ENCODE measurements at regions not wholly inside any gene's neighbourhood (a gene's known extent, or its start where the extent isn't known, plus 50 kb on each side); places are given as distances from the start of the nearest gene placed in this dataset.

DNA sequence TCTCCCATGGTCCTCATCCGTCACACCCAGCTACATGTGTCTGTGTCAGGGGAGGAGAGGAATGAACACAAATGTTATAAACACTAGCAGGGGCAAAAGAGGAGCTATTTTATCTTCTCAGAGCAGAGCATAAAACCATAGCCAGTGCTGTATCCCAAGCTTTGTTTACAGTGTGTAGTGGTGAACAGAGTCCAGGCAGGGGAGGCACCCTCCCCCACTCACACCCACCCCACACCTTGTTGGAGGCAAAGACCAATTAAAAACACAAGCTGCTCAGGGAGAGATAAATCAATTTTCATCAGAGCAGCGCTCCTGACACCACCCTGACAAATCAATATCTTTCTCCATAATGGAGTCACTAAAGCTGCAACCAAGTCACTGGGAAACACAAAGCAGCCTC lies 132.6 kb upstream of the CCL2 start:
- TF ChIP-seq, protein P1, sequence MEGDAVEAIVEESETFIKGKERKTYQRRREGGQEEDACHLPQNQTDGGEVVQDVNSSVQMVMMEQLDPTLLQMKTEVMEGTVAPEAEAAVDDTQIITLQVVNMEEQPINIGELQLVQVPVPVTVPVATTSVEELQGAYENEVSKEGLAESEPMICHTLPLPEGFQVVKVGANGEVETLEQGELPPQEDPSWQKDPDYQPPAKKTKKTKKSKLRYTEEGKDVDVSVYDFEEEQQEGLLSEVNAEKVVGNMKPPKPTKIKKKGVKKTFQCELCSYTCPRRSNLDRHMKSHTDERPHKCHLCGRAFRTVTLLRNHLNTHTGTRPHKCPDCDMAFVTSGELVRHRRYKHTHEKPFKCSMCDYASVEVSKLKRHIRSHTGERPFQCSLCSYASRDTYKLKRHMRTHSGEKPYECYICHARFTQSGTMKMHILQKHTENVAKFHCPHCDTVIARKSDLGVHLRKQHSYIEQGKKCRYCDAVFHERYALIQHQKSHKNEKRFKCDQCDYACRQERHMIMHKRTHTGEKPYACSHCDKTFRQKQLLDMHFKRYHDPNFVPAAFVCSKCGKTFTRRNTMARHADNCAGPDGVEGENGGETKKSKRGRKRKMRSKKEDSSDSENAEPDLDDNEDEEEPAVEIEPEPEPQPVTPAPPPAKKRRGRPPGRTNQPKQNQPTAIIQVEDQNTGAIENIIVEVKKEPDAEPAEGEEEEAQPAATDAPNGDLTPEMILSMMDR (IDR thresholded peaks at IDR 0.05; ENCODE audit: partially characterized antibody, unreplicated experiment), result no peak
- Mint-ChIP-seq H3K4me3 (ENCODE audit: unreplicated experiment) (peak overlapping the region; percentile 56), H3K9me3 (ENCODE audit: unreplicated experiment) (peaks cover 2% of the 10 kb centered on the region), H3K27me3 (ENCODE audit: unreplicated experiment) (peaks cover 3% of the 10 kb centered on the region), H3K27ac (ENCODE audit: unreplicated experiment) (peak overlapping the region; percentile 79), H3K36me3 (ENCODE audit: unreplicated experiment) (no peaks in the 10 kb centered on the region), H3K4me1 (ENCODE audit: low read depth, unreplicated experiment) (peaks cover 44% of the 10 kb centered on the region)
- no peak for DNase-seq

DNA sequence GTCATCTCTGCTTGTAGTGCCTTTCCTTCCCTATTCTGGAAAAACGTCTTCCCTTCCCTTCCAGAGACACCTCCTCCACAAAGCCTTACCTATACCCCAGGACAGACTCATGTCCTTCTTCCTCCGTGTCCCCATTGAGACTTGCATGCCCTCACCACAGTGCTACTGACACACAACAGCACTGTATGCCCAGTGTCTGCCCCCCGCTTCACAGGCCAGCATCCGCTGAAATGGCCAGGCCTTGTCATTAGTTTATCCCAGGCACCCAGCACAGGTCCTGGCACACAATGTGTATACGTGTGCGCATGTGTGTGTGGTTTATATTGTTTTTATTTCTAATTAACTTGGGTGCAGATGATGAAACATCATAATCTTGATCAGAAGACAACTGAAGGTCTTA lies 130.1 kb upstream of the CCL2 start:
- TF ChIP-seq, protein P1 (IDR thresholded peaks at IDR 0.05; ENCODE audit: partially characterized antibody, unreplicated experiment), result no peak
- Mint-ChIP-seq H3K27me3 (ENCODE audit: unreplicated experiment) (no peaks in the 10 kb centered on the region), H3K9me3 (ENCODE audit: unreplicated experiment) (peaks cover 2% of the 10 kb centered on the region), H3K36me3 (ENCODE audit: unreplicated experiment) (no peaks in the 10 kb centered on the region), H3K27ac (ENCODE audit: unreplicated experiment) (peak overlapping the region; percentile 7), H3K4me1 (ENCODE audit: low read depth, unreplicated experiment) (peaks cover 46% of the 10 kb centered on the region), H3K4me3 (ENCODE audit: unreplicated experiment) (no peak overlapping the region)
- DNase-seq, result no peak

DNA sequence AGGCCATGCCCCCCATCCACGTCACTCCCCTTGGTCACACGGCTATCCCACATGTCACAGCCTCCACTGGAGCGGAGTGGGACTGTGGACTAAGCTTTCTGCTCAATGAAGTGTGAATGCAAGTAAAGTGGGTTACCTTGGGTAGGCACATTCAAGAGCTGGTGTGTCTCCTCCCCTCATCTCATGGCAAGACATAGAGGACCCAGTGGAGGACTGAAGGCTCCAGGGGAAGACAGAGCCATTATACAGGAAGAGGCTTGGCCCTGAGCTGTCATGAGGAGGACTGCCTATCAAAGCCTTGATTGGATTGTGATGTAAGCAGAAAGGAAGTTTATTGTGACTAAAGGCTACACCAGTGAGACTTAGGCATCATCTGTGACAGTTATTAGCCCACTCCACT lies 129.2 kb upstream of the CCL2 start:
- Mint-ChIP-seq H3K4me1 (ENCODE audit: low read depth, unreplicated experiment) (peaks cover 48% of the 10 kb centered on the region), H3K36me3 (ENCODE audit: unreplicated experiment) (no peaks in the 10 kb centered on the region), H3K9me3 (ENCODE audit: unreplicated experiment) (peaks cover 2% of the 10 kb centered on the region), H3K27ac (ENCODE audit: unreplicated experiment) (no peak overlapping the region), H3K27me3 (ENCODE audit: unreplicated experiment) (peaks cover 4% of the 10 kb centered on the region), H3K4me3 (ENCODE audit: unreplicated experiment) (no peak overlapping the region)
- no peak for DNase-seq
- TF ChIP-seq, protein P1 (IDR thresholded peaks at IDR 0.05; ENCODE audit: partially characterized antibody, unreplicated experiment), result no peak

- H3K36me3 Mint-ChIP-seq (ENCODE audit: unreplicated experiment), result no peaks in the 10 kb centered on the region
- H3K27me3 Mint-ChIP-seq (ENCODE audit: unreplicated experiment), result peaks cover 4% of the 10 kb centered on the region
- peaks cover 46% of the 10 kb centered on the region for H3K4me1 Mint-ChIP-seq (ENCODE audit: low read depth, unreplicated experiment)
- no peak for DNase-seq
- TF ChIP-seq, protein P1 (IDR thresholded peaks at IDR 0.05; ENCODE audit: partially characterized antibody, unreplicated experiment), result no peak
- peak overlapping the region; percentile 7 for H3K4me3 Mint-ChIP-seq (ENCODE audit: unreplicated experiment)
- H3K9me3 Mint-ChIP-seq (ENCODE audit: unreplicated experiment), result peaks cover 2% of the 10 kb centered on the region
- H3K27ac Mint-ChIP-seq (ENCODE audit: unreplicated experiment), result no peak overlapping the region
Measured at GRCh38 chr17:34126496-34126895, 128.6 kb upstream of the CCL2 start.

- no peak overlapping the region for H3K27ac Mint-ChIP-seq (ENCODE audit: unreplicated experiment)
- no peak for DNase-seq
- no peaks in the 10 kb centered on the region for H3K9me3 Mint-ChIP-seq (ENCODE audit: unreplicated experiment)
- H3K27me3 Mint-ChIP-seq (ENCODE audit: unreplicated experiment), result peaks cover 4% of the 10 kb centered on the region
- H3K36me3 Mint-ChIP-seq (ENCODE audit: unreplicated experiment), result no peaks in the 10 kb centered on the region
- H3K4me1 Mint-ChIP-seq (ENCODE audit: low read depth, unreplicated experiment), result peaks cover 47% of the 10 kb centered on the region
- no peak overlapping the region for H3K4me3 Mint-ChIP-seq (ENCODE audit: unreplicated experiment)
- TF ChIP-seq, protein P1 (IDR thresholded peaks at IDR 0.05; ENCODE audit: partially characterized antibody, unreplicated experiment), result no peak
Measured at GRCh38 chr17:34126965-34127364, 128.1 kb upstream of the CCL2 start.

Measured in glutamatergic neuron (in vitro differentiated cells).